ENCODE measurements at regions not wholly inside any gene's neighbourhood (a gene's known extent, or its start where the extent isn't known, plus 50 kb on each side); places are given as distances from the start of the nearest gene placed in this dataset.
"Not testable (repeated sequence)": the region's sequence is repeated elsewhere in the genome, so short reads cannot be mapped to it uniquely, and the experiment has no call there.

GRCh38 chr1:146630302-146630701 is 307.8 kb upstream of the NBPF12 start:
- DNase-seq, result not testable (repeated sequence)

GRCh38 chr1:146618582-146618981 is 319.5 kb upstream of the NBPF12 start:
- not testable (repeated sequence) for DNase-seq

GRCh38 chr1:146604681-146605080 is 333.4 kb upstream of the NBPF12 start:
- not testable (repeated sequence) for DNase-seq

- not testable (repeated sequence) for DNase-seq
These were observed 337.3 kb upstream of the NBPF12 start for GRCh38 chr1:146600720-146601307.

- DNase-seq, result not testable (repeated sequence)
These were observed 338.2 kb upstream of the NBPF12 start for GRCh38 chr1:146599906-146600305.

DNA sequence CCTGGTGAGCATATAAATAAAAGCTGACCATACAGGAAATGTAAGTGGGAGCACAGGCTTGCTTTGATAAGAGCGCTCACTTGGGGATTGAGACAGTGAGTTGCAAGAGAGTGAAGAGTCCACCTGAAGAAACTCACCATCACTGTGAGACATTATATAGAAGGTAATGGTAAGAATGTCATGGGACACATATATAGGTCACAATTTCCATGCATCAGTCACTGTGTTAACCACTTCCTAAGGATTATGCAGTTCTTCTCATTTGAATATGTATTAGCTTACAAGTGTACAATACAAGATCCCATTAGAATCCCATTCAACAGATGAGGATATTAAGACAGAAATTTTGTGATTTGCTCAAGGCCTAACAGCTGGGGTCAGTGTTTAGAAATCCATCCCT is 352.4 kb upstream of the NOTCH2NLA start:
- DNase-seq, result not testable (repeated sequence)

DNA sequence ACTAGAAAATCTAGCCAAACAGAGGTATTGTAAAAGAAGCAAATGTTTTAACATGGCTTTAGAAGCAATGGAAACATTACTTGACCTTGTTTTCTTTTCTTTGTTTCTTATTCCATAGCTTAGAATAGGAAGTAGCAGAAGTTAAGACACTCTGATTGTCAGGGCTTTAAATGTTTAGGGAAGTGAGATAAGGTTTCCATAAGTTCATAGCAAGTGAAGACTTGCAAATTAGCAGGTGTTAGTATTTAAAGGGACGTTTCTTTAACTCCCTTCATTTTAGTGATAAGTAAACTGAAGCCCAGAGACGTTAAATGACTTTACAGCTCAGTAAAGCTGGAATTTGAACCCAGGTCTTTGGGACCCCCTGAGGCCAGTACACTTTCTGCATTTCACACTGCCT is 338.7 kb upstream of the NOTCH2NLA start:
- not testable (repeated sequence) for DNase-seq

GRCh38 chr1:146558032-146558431 is 329.2 kb upstream of the NOTCH2NLA start:
- not testable (repeated sequence) for DNase-seq

- not testable (repeated sequence) for DNase-seq
These were observed 327.6 kb upstream of the NOTCH2NLA start for GRCh38 chr1:146556405-146556804.

- not testable (repeated sequence) for DNase-seq
These were observed 323.6 kb upstream of the NOTCH2NLA start for GRCh38 chr1:146552414-146552813.

DNA sequence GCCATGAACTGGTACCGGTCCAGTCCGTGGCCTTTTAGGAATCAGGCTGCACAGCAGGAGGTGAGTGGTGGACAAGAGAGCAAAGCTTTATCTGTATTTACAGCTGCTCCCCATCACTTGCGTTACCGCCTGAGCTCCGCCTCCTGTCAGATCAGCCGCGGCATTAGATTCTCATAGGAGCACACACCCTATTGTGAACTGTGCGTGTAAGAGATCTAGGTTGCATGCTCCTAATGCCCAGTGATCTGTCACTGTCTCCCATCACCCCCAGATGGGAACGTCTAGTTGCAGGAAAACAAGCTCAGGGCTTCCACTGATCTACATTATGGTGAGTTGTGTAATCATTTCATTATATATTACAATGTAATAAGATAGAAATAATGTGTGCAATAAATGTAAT is 319.9 kb upstream of the NOTCH2NLA start:
- DNase-seq, result not testable (repeated sequence)

GRCh38 chr1:146546189-146546588 is 317.4 kb upstream of the NOTCH2NLA start:
- DNase-seq, result not testable (repeated sequence)

DNA sequence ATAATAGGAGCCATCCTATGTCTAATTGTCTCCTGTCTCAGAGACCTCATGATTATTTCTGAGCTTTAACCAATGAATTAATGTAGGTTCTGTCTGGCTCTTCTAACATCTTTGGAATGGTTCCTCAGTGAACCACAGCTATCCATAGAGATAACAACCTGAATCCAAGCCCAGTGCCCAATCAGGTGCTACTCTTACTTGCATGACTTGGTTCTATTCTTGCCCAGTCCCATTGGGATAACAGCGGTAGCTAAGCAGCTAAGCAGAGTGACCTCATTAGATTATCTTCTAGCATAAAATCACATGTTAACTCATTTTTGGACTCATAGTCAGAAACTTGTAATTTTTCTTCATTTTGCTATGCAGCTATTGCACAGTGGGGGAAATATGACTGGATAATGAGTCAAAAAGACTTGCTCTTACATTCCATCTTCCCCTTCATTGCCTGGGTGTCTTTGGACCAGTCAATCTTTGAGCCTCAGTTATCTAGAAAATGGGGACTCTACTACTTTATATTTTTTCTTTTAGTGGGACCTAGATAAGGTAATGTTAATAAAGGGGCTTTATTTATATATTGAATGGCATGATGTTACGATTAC is 309.1 kb upstream of the NOTCH2NLA start:
- not testable (repeated sequence) for DNase-seq

GRCh38 chr1:146536028-146536427 is 307.2 kb upstream of the NOTCH2NLA start:
- DNase-seq, result not testable (repeated sequence)

DNA sequence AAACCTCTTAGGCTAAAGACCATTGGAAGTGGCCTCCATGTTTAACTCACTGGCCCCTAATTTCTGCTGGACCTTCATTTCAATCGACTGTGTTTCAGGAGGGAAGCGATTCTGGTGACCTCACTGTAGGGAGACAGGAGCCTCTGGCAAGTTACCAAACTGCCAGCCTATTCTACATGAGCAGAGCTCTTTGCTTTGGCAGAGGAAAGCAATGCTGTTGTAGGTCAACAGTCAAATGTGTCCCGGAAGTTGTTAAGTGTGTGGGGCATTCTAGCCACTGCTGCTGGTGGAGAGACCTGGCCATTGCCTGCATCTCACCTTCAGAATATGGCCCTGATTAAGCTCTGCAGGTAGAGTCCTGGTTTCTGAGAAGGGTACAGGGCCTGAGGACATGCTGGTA is 306.8 kb upstream of the NOTCH2NLA start:
- not testable (repeated sequence) for DNase-seq

DNA sequence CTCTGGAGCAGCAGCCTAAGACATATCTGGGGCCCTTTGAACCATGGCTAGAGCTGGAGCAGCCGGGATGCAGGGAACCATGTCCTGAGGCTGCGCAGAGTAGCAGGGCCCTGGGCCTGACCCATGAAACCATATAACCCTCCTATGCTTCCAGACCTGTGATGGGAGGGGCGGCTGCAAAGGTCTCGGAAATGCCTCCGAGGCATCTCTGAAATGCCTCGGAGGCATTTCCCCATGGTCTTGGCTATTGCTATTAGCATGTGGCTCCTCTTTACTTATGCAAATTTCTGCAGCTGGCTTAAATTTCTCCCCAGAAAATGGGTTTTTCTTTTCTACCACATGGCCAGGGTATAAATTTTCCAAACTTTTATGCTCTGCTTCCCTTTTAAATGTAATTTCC is 302.1 kb upstream of the NOTCH2NLA start:
- DNase-seq, result not testable (repeated sequence)

- not testable (repeated sequence) for DNase-seq
These were observed 294.0 kb upstream of the NOTCH2NLA start for GRCh38 chr1:146522812-146523211.

- not testable (repeated sequence) for DNase-seq
These were observed 293.5 kb upstream of the NOTCH2NLA start for GRCh38 chr1:146522345-146522744.

GRCh38 chr1:146521804-146522203 is 293.0 kb upstream of the NOTCH2NLA start:
- DNase-seq, result not testable (repeated sequence)

GRCh38 chr1:146513754-146514153 is 284.9 kb upstream of the NOTCH2NLA start:
- not testable (repeated sequence) for DNase-seq

GRCh38 chr1:146511047-146511777 is 282.4 kb upstream of the NOTCH2NLA start:
- not testable (repeated sequence) for DNase-seq

- not testable (repeated sequence) for DNase-seq
These were observed 281.6 kb upstream of the NOTCH2NLA start for GRCh38 chr1:146510248-146510983.

- not testable (repeated sequence) for DNase-seq
These were observed 275.3 kb upstream of the NOTCH2NLA start for GRCh38 chr1:146504121-146504520.

Measured in femur (tissue), 1 donor.